A549 (cell line): ENCODE measurements at regions not wholly inside any gene's neighbourhood (a gene's known extent, or its start where the extent isn't known, plus 50 kb on each side); places are given as distances from the start of the nearest gene placed in this dataset.
"Not testable (repeated sequence)": the region's sequence is repeated elsewhere in the genome, so short reads cannot be mapped to it uniquely, and the experiment has no call there.

Experiments
- ATAC-seq, 2 experiments: fragments of 200-7000 bp in 1 of 2; fragments of >200 bp in 1 of 2; cut with Nextera tagmentation in 1 of 2; cut with Tn5 transposase in 1 of 2; 3 replicates each; pipeline versions ENCODE4 v1.8.0 to v1.9.1; 2018 to 2020; ENCODE audit warnings: mild to moderate bottlenecking in 1 of 2, moderate library complexity in 1 of 2
- CTCF ChIA-PET: fragments of 300-600 bp; sonication (Branson Sonifier 250); formaldehyde crosslinking; extraction: SDS; loops from one replicate; lab custom pipeline; 2021; ENCODE audit warnings: antibody characterized with exemption, inconsistent platforms; lab: Yijun Ruan, JAX
- POLR2A ChIA-PET: fragments of 350-600 bp; formaldehyde crosslinking; extraction: SDS; loops from one replicate; lab custom pipeline; 2021; ENCODE audit warnings: antibody characterized with exemption, inconsistent platforms; lab: Yijun Ruan, JAX
- DNase-seq, 2 experiments: peaks; one replicate each; pipeline versions ENCODE4 v3.0.0 to v3.0.0-alpha.2; 2011 to 2016; ENCODE audit warnings: low read depth in 1 of 2, low spot score in 1 of 2
- FAIRE-seq: peaks from 2 replicates; lab custom pipeline; 2011; peaks lifted over from hg19 to GRCh38; lab: Jason Lieb, UNC
- H3K27ac ChIP-seq, 2 experiments: fragments of >200 bp; sonication (Bioruptor Twin); formaldehyde crosslinking; 3 replicates each; pipeline ENCODE4 v1.5.1; 2016 to 2017
- H3K4me1 ChIP-seq: fragments of >200 bp; sonication (Bioruptor Twin); formaldehyde crosslinking; 3 replicates; pipeline ENCODE4 v1.6.1; 2016
- H3K4me2 ChIP-seq: fragments of >200 bp; sonication (Bioruptor Twin); formaldehyde crosslinking; 3 replicates; pipeline ENCODE4 v1.6.1; 2016
- H3K4me3 ChIP-seq: fragments of >200 bp; sonication (Bioruptor Twin); formaldehyde crosslinking; 3 replicates; pipeline ENCODE4 v1.5.1; 2016
- H3K9me3 ChIP-seq: fragments of >200 bp; sonication (Bioruptor Twin); formaldehyde crosslinking; 3 replicates; pipeline ENCODE4 v1.6.1; 2016
- BHLHE40 ChIP-seq: IDR thresholded peaks from 2 replicates; pipeline ENCODE4 v1.6.1; 2012; ENCODE audit warnings: low read depth, low read length, inconsistent platforms
- CHD2 ChIP-seq: fragments of 150-350 bp; IDR thresholded peaks from 2 replicates; pipeline ENCODE4 v1.6.1; 2014; ENCODE audit warnings: low read length; ENCODE audit not compliant: partially characterized antibody
- EHF ChIP-seq: fragments of 250-450 bp; sonication (Bioruptor Pico); IDR thresholded peaks from 2 replicates; pipeline ENCODE4 v1.5.0; 2020; ENCODE audit warnings: mild to moderate bottlenecking
- ESRRA ChIP-seq: fragments of 150-350 bp; IDR thresholded peaks from 2 replicates; pipeline ENCODE4 v1.6.1; 2014; ENCODE audit warnings: mild to moderate bottlenecking, low read length, borderline replicate concordance
- FOSB ChIP-seq: fragments of 250-450 bp; sonication (Bioruptor Pico); IDR thresholded peaks from 2 replicates; pipeline ENCODE4 v1.5.0; 2020; ENCODE audit warnings: mild to moderate bottlenecking, moderate library complexity
- FOXS1 ChIP-seq: fragments of 250-450 bp; sonication (Bioruptor Pico); IDR thresholded peaks from 2 replicates; pipeline ENCODE4 v1.5.0; 2020; ENCODE audit warnings: mild to moderate bottlenecking, moderate library complexity
- HEYL ChIP-seq: fragments of 250-450 bp; sonication (Bioruptor Pico); IDR thresholded peaks from 2 replicates; pipeline ENCODE4 v1.8.0; 2021; ENCODE audit warnings: mild to moderate bottlenecking, moderate library complexity
- HOXB13 ChIP-seq: fragments of 250-450 bp; sonication (Bioruptor Pico); IDR thresholded peaks from 2 replicates; pipeline ENCODE4 v1.5.0; 2020; ENCODE audit warnings: low read depth, mild to moderate bottlenecking, moderate library complexity
- HOXB5 ChIP-seq: fragments of 250-450 bp; sonication (Bioruptor Pico); IDR thresholded peaks from 2 replicates; pipeline ENCODE4 v1.5.0; 2020; ENCODE audit warnings: mild to moderate bottlenecking, moderate library complexity
- JUN ChIP-seq, 2 experiments: fragments of >200 bp; sonication (Bioruptor Twin); formaldehyde crosslinking; IDR thresholded peaks; 2 replicates in 1 of 2; 3 replicates in 1 of 2; pipeline ENCODE4 v1.6.1; 2016 to 2017
- JUNB ChIP-seq: fragments of >200 bp; sonication (Bioruptor Twin); formaldehyde crosslinking; IDR thresholded peaks from 2 replicates; pipeline ENCODE4 v1.6.1; 2016
- NFE2L2 ChIP-seq: fragments of 150-350 bp; conservative IDR thresholded peaks from 2 replicates; pipeline ENCODE4 v1.6.1; 2014; ENCODE audit warnings: low read length
- NPAS2 ChIP-seq: fragments of 250-450 bp; sonication (Bioruptor Pico); IDR thresholded peaks from 2 replicates; pipeline ENCODE4 v1.8.0; 2022; ENCODE audit warnings: mild to moderate bottlenecking, moderate library complexity, borderline replicate concordance
- POLR2A ChIP-seq: IDR thresholded peaks from 2 replicates; pipeline ENCODE4 v1.6.1; 2012; ENCODE audit warnings: mild to moderate bottlenecking, low read length
- POLR2AphosphoS2 ChIP-seq: conservative IDR thresholded peaks from 2 replicates; pipeline ENCODE4 v1.6.1; 2012; ENCODE audit warnings: low read length, improper control_type of control experiment, inconsistent platforms
- RARB ChIP-seq: fragments of 250-450 bp; sonication (Bioruptor Pico); IDR thresholded peaks from 2 replicates; pipeline ENCODE4 v1.8.0; 2021; ENCODE audit warnings: mild to moderate bottlenecking, moderate library complexity
- RFX5 ChIP-seq: fragments of 450-650 bp; IDR thresholded peaks from 2 replicates; pipeline ENCODE4 v1.7.1; 2014; ENCODE audit warnings: antibody characterized with exemption, mild to moderate bottlenecking, moderate library complexity
- RNF2 ChIP-seq: fragments of 200-600 bp; sonication (generic); IDR thresholded peaks from 2 replicates; pipeline ENCODE4 v1.6.1; 2016; ENCODE audit warnings: low read depth, mild to moderate bottlenecking, antibody characterized with exemption, moderate library complexity, borderline replicate concordance
- SMC3 ChIP-seq: fragments of >200 bp; sonication (Bioruptor Twin); formaldehyde crosslinking; IDR thresholded peaks from 3 replicates; pipeline ENCODE4 v1.6.1; 2018; ENCODE audit warnings: inconsistent platforms
- ZC3H11A ChIP-seq: fragments of 450-650 bp; IDR thresholded peaks from 2 replicates; pipeline ENCODE4 v1.6.1; 2014; ENCODE audit warnings: antibody characterized with exemption, mild to moderate bottlenecking
- ZNF302 ChIP-seq: fragments of 250-450 bp; sonication (Bioruptor Pico); IDR thresholded peaks from 2 replicates; pipeline ENCODE4 v1.9.0; 2021; ENCODE audit warnings: inconsistent platforms, mild to moderate bottlenecking, moderate library complexity
- ZSCAN20 ChIP-seq: fragments of 250-450 bp; sonication (Bioruptor Pico); IDR thresholded peaks from 2 replicates; pipeline ENCODE4 v1.8.0; 2022; ENCODE audit warnings: mild to moderate bottlenecking, moderate library complexity
- whole genome bisulfite sequencing: methylation state at CpG from one replicate; pipeline ENCODE4 v1.1.6; 2017; ENCODE audit errors: missing lambda C conversion rate; 5-methylcytosine and 5-hydroxymethylcytosine counted together
- TF ChIP-seq, protein P1 (sequence below): fragments of 450-650 bp; IDR thresholded peaks from 2 replicates; pipeline ENCODE4 v1.6.1; 2014; ENCODE audit warnings: antibody characterized with exemption
- TF ChIP-seq, protein P2 (sequence below): IDR thresholded peaks from 2 replicates; pipeline ENCODE4 v1.6.1; 2012
- TF ChIP-seq, protein P3 (sequence below): fragments of 200-600 bp; sonication (generic); IDR thresholded peaks from 2 replicates; pipeline ENCODE4 v1.6.1; 2016; ENCODE audit warnings: antibody characterized with exemption, mild to moderate bottlenecking, moderate library complexity
- TF ChIP-seq, protein P4 (sequence below): fragments of 250-450 bp; sonication (Bioruptor Pico); IDR thresholded peaks from 2 replicates; pipeline ENCODE4 v1.5.0; 2020; ENCODE audit warnings: low read depth, mild to moderate bottlenecking, moderate library complexity
- TF ChIP-seq, protein P5 (sequence below): fragments of >200 bp; sonication (Bioruptor Twin); formaldehyde crosslinking; IDR thresholded peaks from 3 replicates; pipeline ENCODE4 v1.6.1; 2016

DNA sequence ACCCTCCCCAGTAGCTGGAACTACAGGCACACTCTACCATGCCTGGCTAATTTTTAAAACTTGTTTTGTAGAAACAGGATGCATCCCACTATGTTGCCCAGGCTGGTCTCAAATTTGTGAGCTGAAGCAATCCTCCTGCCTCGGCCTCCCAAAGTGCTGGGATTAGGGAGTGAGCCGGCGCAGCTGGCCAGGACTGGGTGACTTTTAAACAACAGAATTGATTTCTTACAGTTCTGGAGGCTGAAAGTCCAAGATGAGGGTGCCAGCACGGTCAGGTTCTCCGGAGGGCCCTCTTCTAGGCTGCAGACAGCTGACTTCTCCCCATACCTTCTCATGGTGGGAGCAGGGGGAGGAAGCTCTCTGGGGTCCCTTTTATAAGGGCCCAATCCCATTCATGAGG, 75.2 kb upstream of the CHST15 start:
- H3K4me3 ChIP-seq, result no peak overlapping the region
- no peak for FAIRE-seq
- TF ChIP-seq, protein P1, sequence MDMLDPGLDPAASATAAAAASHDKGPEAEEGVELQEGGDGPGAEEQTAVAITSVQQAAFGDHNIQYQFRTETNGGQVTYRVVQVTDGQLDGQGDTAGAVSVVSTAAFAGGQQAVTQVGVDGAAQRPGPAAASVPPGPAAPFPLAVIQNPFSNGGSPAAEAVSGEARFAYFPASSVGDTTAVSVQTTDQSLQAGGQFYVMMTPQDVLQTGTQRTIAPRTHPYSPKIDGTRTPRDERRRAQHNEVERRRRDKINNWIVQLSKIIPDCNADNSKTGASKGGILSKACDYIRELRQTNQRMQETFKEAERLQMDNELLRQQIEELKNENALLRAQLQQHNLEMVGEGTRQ, result no peak
- TF ChIP-seq JUN (IDR thresholded peaks at IDR 0.05) (no peak), RFX5 (no peak), EHF (no peak), NFE2L2 (no peak), FOXS1 (no peak), CHD2 (no peak), ZC3H11A (no peak), SMC3 (no peak), BHLHE40 (no peak), HOXB13 (no peak), ZSCAN20 (no peak)
- TF ChIP-seq, protein P2, sequence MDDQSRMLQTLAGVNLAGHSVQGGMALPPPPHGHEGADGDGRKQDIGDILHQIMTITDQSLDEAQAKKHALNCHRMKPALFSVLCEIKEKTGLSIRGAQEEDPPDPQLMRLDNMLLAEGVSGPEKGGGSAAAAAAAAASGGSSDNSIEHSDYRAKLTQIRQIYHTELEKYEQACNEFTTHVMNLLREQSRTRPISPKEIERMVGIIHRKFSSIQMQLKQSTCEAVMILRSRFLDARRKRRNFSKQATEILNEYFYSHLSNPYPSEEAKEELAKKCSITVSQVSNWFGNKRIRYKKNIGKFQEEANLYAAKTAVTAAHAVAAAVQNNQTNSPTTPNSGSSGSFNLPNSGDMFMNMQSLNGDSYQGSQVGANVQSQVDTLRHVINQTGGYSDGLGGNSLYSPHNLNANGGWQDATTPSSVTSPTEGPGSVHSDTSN, result no peak
- TF ChIP-seq, protein P3, sequence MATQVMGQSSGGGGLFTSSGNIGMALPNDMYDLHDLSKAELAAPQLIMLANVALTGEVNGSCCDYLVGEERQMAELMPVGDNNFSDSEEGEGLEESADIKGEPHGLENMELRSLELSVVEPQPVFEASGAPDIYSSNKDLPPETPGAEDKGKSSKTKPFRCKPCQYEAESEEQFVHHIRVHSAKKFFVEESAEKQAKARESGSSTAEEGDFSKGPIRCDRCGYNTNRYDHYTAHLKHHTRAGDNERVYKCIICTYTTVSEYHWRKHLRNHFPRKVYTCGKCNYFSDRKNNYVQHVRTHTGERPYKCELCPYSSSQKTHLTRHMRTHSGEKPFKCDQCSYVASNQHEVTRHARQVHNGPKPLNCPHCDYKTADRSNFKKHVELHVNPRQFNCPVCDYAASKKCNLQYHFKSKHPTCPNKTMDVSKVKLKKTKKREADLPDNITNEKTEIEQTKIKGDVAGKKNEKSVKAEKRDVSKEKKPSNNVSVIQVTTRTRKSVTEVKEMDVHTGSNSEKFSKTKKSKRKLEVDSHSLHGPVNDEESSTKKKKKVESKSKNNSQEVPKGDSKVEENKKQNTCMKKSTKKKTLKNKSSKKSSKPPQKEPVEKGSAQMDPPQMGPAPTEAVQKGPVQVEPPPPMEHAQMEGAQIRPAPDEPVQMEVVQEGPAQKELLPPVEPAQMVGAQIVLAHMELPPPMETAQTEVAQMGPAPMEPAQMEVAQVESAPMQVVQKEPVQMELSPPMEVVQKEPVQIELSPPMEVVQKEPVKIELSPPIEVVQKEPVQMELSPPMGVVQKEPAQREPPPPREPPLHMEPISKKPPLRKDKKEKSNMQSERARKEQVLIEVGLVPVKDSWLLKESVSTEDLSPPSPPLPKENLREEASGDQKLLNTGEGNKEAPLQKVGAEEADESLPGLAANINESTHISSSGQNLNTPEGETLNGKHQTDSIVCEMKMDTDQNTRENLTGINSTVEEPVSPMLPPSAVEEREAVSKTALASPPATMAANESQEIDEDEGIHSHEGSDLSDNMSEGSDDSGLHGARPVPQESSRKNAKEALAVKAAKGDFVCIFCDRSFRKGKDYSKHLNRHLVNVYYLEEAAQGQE, result no peak
- TF ChIP-seq, protein P4, sequence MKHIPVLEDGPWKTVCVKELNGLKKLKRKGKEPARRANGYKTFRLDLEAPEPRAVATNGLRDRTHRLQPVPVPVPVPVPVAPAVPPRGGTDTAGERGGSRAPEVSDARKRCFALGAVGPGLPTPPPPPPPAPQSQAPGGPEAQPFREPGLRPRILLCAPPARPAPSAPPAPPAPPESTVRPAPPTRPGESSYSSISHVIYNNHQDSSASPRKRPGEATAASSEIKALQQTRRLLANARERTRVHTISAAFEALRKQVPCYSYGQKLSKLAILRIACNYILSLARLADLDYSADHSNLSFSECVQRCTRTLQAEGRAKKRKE, result no peak
- 84% methylated on average over 4 of the region's 5 CpGs for WGBS
- H3K4me1 ChIP-seq, result no peaks in the 10 kb centered on the region
- no peak overlapping the region for H3K27ac ChIP-seq
- no peaks in the 10 kb centered on the region for H3K9me3 ChIP-seq
- ATAC-seq, result no peak
- DNase-seq, result no peak
- no peak overlapping the region for H3K4me2 ChIP-seq
- ChIA-PET POLR2A (no interaction called here), CTCF (interaction anchor here (1.0 kb wide), 1 partner anchor 173 kb away, joined by 3 read pairs; no protein-coding TSS in a partner anchor)

DNA sequence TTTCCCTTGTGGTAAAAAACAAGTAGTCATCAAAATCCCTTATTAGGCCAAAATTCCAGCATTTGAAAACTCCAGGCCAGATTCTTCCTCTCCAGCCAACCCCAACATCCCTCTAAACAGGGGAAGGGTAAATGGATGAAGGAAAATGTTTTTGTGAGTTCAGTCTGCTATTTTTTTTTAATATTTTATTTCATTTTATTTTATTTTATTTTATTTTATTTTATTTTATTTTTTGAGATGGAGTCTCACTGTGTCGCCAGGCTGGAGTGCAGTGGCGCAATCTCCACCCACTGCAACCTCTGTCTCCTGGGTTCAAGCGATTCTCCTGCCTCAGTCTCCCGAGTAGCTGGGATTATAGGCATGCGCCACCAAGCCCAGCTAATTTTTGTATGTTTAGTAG, 74.5 kb upstream of the CHST15 start:
- DNase-seq, POLR2A ChIA-PET, H3K9me3 ChIP-seq, H3K4me2 ChIP-seq, FAIRE-seq, ATAC-seq, H3K4me1 ChIP-seq, H3K27ac ChIP-seq, H3K4me3 ChIP-seq: not testable (repeated sequence)
- 84% methylated on average over 5 of the region's 5 CpGs for WGBS
- CTCF ChIA-PET, result interaction anchor here (1.0 kb wide), 1 partner anchor 172 kb away, joined by 3 read pairs; no protein-coding TSS in a partner anchor

DNA sequence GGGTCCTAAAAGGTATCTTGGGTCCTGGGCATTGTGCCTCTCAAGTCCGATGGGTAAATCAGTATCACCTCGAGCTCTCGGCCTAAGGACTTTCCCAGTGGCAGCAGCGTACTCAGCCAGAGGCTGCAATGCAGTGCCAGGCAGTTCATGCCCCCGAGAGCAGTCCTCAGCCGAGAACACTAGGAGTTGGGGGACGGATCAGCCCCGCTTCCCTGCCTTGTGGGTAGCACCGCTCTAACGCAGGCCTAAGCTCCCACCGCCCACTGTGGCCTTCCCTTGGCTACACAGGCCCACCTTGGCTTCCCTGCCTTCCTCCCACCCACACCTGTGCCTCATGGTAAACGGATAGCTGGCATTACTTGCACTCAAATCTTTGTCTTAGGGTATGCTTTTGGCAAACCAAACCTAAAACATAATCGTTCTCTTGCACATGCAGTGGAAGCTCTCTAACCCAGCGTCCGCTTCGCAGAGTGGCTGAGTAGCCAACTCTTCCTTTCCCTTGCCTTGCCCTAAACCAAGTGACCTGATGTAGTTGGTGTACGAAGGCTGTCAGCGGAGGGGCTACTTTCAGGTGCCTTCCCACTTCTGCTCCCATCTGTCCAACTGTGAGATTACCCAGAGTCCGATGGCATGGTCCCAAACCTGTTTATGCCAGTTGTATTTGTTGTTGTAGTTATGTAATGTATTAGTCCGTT, 73.2 kb upstream of the CHST15 start:
- Histone ChIP-seq H3K9me3 (no peaks in the 10 kb centered on the region), H3K27ac (no peak overlapping the region), H3K4me2 (no peak overlapping the region), H3K4me3 (no peak overlapping the region), H3K4me1 (no peaks in the 10 kb centered on the region)
- no peak for FAIRE-seq
- ATAC-seq, result no peak
- CTCF ChIA-PET, result interaction anchor here (1.3 kb wide), 1 partner anchor 14 kb away, joined by 3 read pairs; no protein-coding TSS in a partner anchor
- POLR2A ChIA-PET, result no interaction called here
- no peak for DNase-seq
- 84% methylated on average over 20 of the region's 20 CpGs for WGBS
- no peak for TF ChIP-seq NFE2L2
- no peak for TF ChIP-seq NPAS2 (CRISPR knock-in tag)
- no peak for TF ChIP-seq RARB (CRISPR knock-in tag)
- no peak for TF ChIP-seq JUNB
- no peak for TF ChIP-seq ESRRA
- no peak for TF ChIP-seq FOSB (CRISPR knock-in tag)
- no peak for TF ChIP-seq ZSCAN20
- TF ChIP-seq, protein P5, sequence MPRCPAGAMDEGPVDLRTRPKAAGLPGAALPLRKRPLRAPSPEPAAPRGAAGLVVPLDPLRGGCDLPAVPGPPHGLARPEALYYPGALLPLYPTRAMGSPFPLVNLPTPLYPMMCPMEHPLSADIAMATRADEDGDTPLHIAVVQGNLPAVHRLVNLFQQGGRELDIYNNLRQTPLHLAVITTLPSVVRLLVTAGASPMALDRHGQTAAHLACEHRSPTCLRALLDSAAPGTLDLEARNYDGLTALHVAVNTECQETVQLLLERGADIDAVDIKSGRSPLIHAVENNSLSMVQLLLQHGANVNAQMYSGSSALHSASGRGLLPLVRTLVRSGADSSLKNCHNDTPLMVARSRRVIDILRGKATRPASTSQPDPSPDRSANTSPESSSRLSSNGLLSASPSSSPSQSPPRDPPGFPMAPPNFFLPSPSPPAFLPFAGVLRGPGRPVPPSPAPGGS, result no peak
- no peak for TF ChIP-seq ZNF302 (CRISPR knock-in tag)
- no peak for TF ChIP-seq BHLHE40
- TF ChIP-seq RNF2, result no peak
- TF ChIP-seq POLR2A, result no peak
- no peak for TF ChIP-seq HEYL (CRISPR knock-in tag)
- no peak for TF ChIP-seq POLR2AphosphoS2
- TF ChIP-seq HOXB5, result no peak
- TF ChIP-seq, protein P4, result no peak
